WTC11 (cell line): ENCODE measurements at regions not wholly inside any gene's neighbourhood (a gene's known extent, or its start where the extent isn't known, plus 50 kb on each side); places are given as distances from the start of the nearest gene placed in this dataset.

Experiments used
- ATAC-seq: fragments of 200-7000 bp; cut with Tn5 transposase; 2 replicates; pipeline ENCODE4 v1.10.0; 2021; ENCODE audit warnings: mild to moderate bottlenecking, moderate library complexity
- CTCF ChIA-PET: fragments of 300-600 bp; sonication (Branson Sonifier 250); formaldehyde crosslinking; loops from one replicate; lab custom pipeline; 2021; ENCODE audit warnings: antibody characterized with exemption; lab: Charles Lee
- POLR2A ChIA-PET: fragments of 350-600 bp; sonication (Branson Sonifier 250); formaldehyde crosslinking; loops from one replicate; lab custom pipeline; 2021; ENCODE audit warnings: antibody characterized with exemption; lab: Charles Lee
- DNase-seq: peaks from one replicate; pipeline ENCODE4 v3.0.0; 2021; ENCODE audit warnings: low spot score
- H3K27ac Mint-ChIP-seq: 2 replicates; pipeline ENCODE4 v1.8.0; 2021; ENCODE audit warnings: mixed read lengths
- H3K27me3 Mint-ChIP-seq: 2 replicates; pipeline ENCODE4 v1.8.0; 2021; ENCODE audit warnings: low read depth, mild to moderate bottlenecking, moderate library complexity, mixed read lengths
- H3K36me3 Mint-ChIP-seq: 2 replicates; pipeline ENCODE4 v1.8.0; 2021; ENCODE audit warnings: mixed read lengths
- H3K4me1 Mint-ChIP-seq: 2 replicates; pipeline ENCODE4 v1.8.0; 2022; ENCODE audit warnings: mixed read lengths
- H3K4me3 Mint-ChIP-seq: 2 replicates; pipeline ENCODE4 v1.8.0; 2021; ENCODE audit warnings: mild to moderate bottlenecking, moderate library complexity, mixed read lengths
- H3K9me3 Mint-ChIP-seq: 2 replicates; pipeline ENCODE4 v1.8.0; 2021; ENCODE audit warnings: mixed read lengths
- CBFB ChIP-seq: sonication (generic); formaldehyde crosslinking; IDR thresholded peaks from 2 replicates; pipeline ENCODE4 v1.8.1; 2022; ENCODE audit warnings: mild to moderate bottlenecking, low read depth, missing genetic modification reagents
- EMX1 ChIP-seq: fragments of 250-450 bp; sonication (Bioruptor Pico); IDR thresholded peaks from 2 replicates; pipeline ENCODE4 v1.8.0; 2021; ENCODE audit warnings: mild to moderate bottlenecking
- NR2C2 ChIP-seq: sonication (generic); formaldehyde crosslinking; IDR thresholded peaks from 2 replicates; pipeline ENCODE4 v1.8.0; 2022; ENCODE audit warnings: mild to moderate bottlenecking, missing genetic modification reagents
- OVOL2 ChIP-seq: fragments of 250-450 bp; sonication (Bioruptor Pico); IDR thresholded peaks from 2 replicates; pipeline ENCODE4 v1.9.0; 2021; ENCODE audit warnings: mild to moderate bottlenecking, borderline replicate concordance
- ZNF121 ChIP-seq: sonication (generic); formaldehyde crosslinking; IDR thresholded peaks from 2 replicates; pipeline ENCODE4 v1.8.0; 2023; ENCODE audit warnings: missing genetic modification reagents
- ZNF138 ChIP-seq: sonication (generic); formaldehyde crosslinking; conservative IDR thresholded peaks from 2 replicates; pipeline ENCODE4 v1.8.1; 2022; ENCODE audit warnings: mild to moderate bottlenecking, moderate library complexity, missing genetic modification reagents
- ZNF219 ChIP-seq: sonication (generic); formaldehyde crosslinking; IDR thresholded peaks from 2 replicates; pipeline ENCODE4 v1.8.0; 2023; ENCODE audit warnings: missing genetic modification reagents, mild to moderate bottlenecking, borderline replicate concordance
- TF ChIP-seq, protein P1 (sequence below): sonication (generic); formaldehyde crosslinking; IDR thresholded peaks from 2 replicates; pipeline ENCODE4 v1.8.1; 2023; ENCODE audit warnings: mild to moderate bottlenecking, missing genetic modification reagents, borderline replicate concordance
- TF ChIP-seq, protein P2 (sequence below): sonication (generic); formaldehyde crosslinking; conservative IDR thresholded peaks from 2 replicates; pipeline ENCODE4 v1.8.1; 2022; ENCODE audit warnings: mild to moderate bottlenecking, missing genetic modification reagents
- TF ChIP-seq, protein P3 (sequence below): sonication (generic); formaldehyde crosslinking; IDR thresholded peaks from 2 replicates; pipeline ENCODE4 v1.8.1; 2022; ENCODE audit warnings: missing genetic modification reagents, borderline replicate concordance
- TF ChIP-seq, protein P4 (sequence below): fragments of 250-450 bp; sonication (Bioruptor Pico); conservative IDR thresholded peaks from 2 replicates; pipeline ENCODE4 v1.9.0; 2021; ENCODE audit warnings: mild to moderate bottlenecking
- TF ChIP-seq, protein P5 (sequence below): sonication (generic); formaldehyde crosslinking; IDR thresholded peaks from 2 replicates; pipeline ENCODE4 v1.8.1; 2022; ENCODE audit warnings: low read depth, mild to moderate bottlenecking, moderate library complexity, missing genetic modification reagents, borderline replicate concordance
- TF ChIP-seq, protein P6 (sequence below): fragments of 250-450 bp; sonication (Bioruptor Pico); IDR thresholded peaks from 2 replicates; pipeline ENCODE4 v1.9.0; 2021; ENCODE audit warnings: mild to moderate bottlenecking
- TF ChIP-seq, protein P7 (sequence below): fragments of 250-450 bp; sonication (Bioruptor Pico); IDR thresholded peaks from 2 replicates; pipeline ENCODE4 v1.8.0; 2021; ENCODE audit warnings: mild to moderate bottlenecking
- TF ChIP-seq, protein P8 (sequence below): fragments of 250-450 bp; sonication (Bioruptor Pico); IDR thresholded peaks from 2 replicates; pipeline ENCODE4 v1.9.0; 2021; ENCODE audit warnings: moderate library complexity, mild to moderate bottlenecking, inconsistent platforms, borderline replicate concordance
- TF ChIP-seq, protein P9 (sequence below): sonication (generic); formaldehyde crosslinking; IDR thresholded peaks from 2 replicates; pipeline ENCODE4 v1.8.1; 2023; ENCODE audit warnings: mild to moderate bottlenecking, missing genetic modification reagents, moderate library complexity
- TF ChIP-seq, protein P10 (sequence below): sonication (generic); formaldehyde crosslinking; IDR thresholded peaks from 2 replicates; pipeline ENCODE4 v1.8.1; 2022; ENCODE audit warnings: mild to moderate bottlenecking, missing genetic modification reagents, moderate library complexity, borderline replicate concordance

DNA sequence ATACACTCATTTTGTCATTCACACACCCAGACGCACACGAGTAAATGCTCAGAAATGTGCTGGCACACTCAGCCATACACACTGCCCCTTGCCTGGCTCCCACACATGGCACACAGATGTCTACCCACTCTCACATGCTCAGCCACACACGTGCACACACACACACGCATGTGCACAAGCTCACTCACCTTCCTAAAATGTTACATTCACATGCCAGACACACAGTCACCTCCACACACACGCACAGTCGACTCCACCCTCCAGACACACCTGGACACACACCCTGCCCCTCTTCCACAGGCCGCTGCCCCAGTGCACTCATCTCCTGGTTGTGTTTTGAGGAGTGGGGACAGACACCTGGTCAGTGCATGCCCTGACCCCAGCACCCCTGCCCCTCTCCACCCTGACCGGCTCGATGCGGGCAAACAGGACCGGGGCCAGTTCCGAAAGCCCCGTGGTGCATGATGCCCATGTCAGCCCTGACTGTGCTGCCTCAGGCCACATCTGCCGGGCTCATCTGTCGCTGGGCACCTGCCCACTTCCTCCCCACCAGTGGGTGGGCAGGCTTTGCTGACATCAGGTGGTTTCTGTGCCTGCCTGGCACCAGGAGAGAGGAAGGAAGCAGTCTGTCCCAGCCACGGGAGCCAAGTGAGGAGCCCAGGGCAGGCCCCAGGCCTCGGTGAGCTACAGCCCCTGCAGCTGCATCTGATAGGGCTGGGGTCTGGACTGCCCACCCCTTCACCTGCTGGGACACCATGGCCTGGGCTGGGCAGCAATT is 84.9 kb upstream of the ZNF716 start:
- H3K4me3 Mint-ChIP-seq, result no peak overlapping the region
- H3K36me3 Mint-ChIP-seq, result peaks cover 81% of the 10 kb centered on the region
- H3K27me3 Mint-ChIP-seq, result peaks cover 20% of the 10 kb centered on the region
- ChIA-PET POLR2A (no interaction called here), CTCF (no interaction called here)
- peaks cover 68% of the 10 kb centered on the region for H3K9me3 Mint-ChIP-seq
- DNase-seq (no peak), ATAC-seq (no peak)
- no peaks in the 10 kb centered on the region for H3K4me1 Mint-ChIP-seq
- H3K27ac Mint-ChIP-seq, result no peak overlapping the region
- no peak for TF ChIP-seq NR2C2 (CRISPR knock-in tag)
- no peak for TF ChIP-seq ZNF138 (CRISPR knock-in tag)
- TF ChIP-seq, protein P1, sequence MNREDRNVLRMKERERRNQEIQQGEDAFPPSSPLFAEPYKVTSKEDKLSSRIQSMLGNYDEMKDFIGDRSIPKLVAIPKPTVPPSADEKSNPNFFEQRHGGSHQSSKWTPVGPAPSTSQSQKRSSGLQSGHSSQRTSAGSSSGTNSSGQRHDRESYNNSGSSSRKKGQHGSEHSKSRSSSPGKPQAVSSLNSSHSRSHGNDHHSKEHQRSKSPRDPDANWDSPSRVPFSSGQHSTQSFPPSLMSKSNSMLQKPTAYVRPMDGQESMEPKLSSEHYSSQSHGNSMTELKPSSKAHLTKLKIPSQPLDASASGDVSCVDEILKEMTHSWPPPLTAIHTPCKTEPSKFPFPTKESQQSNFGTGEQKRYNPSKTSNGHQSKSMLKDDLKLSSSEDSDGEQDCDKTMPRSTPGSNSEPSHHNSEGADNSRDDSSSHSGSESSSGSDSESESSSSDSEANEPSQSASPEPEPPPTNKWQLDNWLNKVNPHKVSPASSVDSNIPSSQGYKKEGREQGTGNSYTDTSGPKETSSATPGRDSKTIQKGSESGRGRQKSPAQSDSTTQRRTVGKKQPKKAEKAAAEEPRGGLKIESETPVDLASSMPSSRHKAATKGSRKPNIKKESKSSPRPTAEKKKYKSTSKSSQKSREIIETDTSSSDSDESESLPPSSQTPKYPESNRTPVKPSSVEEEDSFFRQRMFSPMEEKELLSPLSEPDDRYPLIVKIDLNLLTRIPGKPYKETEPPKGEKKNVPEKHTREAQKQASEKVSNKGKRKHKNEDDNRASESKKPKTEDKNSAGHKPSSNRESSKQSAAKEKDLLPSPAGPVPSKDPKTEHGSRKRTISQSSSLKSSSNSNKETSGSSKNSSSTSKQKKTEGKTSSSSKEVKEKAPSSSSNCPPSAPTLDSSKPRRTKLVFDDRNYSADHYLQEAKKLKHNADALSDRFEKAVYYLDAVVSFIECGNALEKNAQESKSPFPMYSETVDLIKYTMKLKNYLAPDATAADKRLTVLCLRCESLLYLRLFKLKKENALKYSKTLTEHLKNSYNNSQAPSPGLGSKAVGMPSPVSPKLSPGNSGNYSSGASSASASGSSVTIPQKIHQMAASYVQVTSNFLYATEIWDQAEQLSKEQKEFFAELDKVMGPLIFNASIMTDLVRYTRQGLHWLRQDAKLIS, result no peak
- TF ChIP-seq, protein P2, sequence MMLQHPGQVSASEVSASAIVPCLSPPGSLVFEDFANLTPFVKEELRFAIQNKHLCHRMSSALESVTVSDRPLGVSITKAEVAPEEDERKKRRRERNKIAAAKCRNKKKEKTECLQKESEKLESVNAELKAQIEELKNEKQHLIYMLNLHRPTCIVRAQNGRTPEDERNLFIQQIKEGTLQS (CRISPR knock-in tag), result no peak
- no peak for TF ChIP-seq ZNF219

DNA sequence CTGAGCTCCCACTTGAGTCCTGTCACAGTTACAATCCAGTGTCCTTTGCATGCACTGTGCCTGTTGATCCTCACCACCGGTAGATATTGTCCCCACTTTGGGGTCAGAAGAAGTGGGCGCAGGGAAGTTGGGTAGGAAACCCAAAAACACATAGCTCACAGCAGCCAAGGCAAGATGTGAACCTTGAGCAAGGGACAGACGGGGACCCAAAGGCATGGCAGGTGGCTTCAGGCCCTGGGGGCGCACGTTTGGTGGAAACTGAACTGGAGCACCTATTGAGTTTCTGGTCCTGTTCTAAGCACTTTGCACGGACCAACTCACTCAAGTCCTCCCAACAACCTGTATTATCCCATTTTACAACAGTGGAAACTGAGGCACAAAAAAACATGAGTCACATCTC is 82.8 kb upstream of the ZNF716 start:
- Mint-ChIP-seq H3K27me3 (peaks cover 18% of the 10 kb centered on the region), H3K9me3 (peaks cover 73% of the 10 kb centered on the region), H3K4me1 (no peaks in the 10 kb centered on the region), H3K27ac (no peak overlapping the region), H3K36me3 (peaks cover 81% of the 10 kb centered on the region), H3K4me3 (no peak overlapping the region)
- no peak for DNase-seq
- ATAC-seq, result no peak
- ChIA-PET POLR2A (no interaction called here), CTCF (no interaction called here)
- TF ChIP-seq NR2C2 (CRISPR knock-in tag) (no peak), CBFB (CRISPR knock-in tag) (no peak), EMX1 (CRISPR knock-in tag) (no peak), OVOL2 (CRISPR knock-in tag) (no peak), ZNF121 (CRISPR knock-in tag) (no peak)
- TF ChIP-seq, protein P3, sequence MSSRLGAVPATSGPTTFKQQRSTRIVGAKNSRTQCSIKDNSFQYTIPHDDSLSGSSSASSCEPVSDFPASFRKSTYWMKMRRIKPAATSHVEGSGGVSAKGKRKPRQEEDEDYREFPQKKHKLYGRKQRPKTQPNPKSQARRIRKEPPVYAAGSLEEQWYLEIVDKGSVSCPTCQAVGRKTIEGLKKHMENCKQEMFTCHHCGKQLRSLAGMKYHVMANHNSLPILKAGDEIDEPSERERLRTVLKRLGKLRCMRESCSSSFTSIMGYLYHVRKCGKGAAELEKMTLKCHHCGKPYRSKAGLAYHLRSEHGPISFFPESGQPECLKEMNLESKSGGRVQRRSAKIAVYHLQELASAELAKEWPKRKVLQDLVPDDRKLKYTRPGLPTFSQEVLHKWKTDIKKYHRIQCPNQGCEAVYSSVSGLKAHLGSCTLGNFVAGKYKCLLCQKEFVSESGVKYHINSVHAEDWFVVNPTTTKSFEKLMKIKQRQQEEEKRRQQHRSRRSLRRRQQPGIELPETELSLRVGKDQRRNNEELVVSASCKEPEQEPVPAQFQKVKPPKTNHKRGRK (CRISPR knock-in tag), result no peak
- TF ChIP-seq, protein P4, sequence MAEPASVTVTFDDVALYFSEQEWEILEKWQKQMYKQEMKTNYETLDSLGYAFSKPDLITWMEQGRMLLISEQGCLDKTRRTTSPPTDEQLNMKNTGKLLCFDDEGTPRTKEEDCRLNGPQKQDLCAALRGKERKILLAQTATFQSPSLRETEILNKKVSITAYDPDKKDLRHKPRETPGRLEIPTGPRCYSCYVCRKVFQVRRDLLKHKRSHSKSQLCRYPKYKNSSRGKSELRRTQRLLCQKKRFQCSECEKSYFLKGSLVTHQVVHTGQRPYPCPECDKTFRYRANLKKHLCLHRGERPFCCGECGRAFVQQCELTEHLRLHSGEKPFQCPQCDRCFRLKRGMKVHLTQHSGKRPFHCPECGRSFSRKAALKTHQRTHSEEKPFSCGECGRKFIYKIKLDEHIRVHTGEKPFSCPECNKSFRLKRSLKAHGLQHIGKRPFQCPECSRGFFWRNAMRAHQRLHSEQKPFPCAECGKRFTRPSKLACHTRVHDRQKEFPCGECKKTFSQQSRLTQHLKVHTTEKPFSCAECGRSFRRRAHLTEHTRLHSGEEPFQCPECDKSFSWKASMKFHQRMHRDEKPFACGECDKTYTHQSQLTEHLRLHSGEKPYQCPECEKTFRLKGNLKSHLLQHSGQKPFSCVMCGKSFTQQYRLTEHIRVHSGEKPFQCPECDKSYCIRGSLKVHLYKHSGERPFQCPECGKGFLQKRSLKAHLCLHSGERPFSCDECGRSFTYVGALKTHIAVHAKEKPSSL (CRISPR knock-in tag), result no peak
- TF ChIP-seq, protein P5, sequence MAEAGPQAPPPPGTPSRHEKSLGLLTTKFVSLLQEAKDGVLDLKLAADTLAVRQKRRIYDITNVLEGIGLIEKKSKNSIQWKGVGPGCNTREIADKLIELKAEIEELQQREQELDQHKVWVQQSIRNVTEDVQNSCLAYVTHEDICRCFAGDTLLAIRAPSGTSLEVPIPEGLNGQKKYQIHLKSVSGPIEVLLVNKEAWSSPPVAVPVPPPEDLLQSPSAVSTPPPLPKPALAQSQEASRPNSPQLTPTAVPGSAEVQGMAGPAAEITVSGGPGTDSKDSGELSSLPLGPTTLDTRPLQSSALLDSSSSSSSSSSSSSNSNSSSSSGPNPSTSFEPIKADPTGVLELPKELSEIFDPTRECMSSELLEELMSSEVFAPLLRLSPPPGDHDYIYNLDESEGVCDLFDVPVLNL (CRISPR knock-in tag), result no peak
- TF ChIP-seq, protein P6, sequence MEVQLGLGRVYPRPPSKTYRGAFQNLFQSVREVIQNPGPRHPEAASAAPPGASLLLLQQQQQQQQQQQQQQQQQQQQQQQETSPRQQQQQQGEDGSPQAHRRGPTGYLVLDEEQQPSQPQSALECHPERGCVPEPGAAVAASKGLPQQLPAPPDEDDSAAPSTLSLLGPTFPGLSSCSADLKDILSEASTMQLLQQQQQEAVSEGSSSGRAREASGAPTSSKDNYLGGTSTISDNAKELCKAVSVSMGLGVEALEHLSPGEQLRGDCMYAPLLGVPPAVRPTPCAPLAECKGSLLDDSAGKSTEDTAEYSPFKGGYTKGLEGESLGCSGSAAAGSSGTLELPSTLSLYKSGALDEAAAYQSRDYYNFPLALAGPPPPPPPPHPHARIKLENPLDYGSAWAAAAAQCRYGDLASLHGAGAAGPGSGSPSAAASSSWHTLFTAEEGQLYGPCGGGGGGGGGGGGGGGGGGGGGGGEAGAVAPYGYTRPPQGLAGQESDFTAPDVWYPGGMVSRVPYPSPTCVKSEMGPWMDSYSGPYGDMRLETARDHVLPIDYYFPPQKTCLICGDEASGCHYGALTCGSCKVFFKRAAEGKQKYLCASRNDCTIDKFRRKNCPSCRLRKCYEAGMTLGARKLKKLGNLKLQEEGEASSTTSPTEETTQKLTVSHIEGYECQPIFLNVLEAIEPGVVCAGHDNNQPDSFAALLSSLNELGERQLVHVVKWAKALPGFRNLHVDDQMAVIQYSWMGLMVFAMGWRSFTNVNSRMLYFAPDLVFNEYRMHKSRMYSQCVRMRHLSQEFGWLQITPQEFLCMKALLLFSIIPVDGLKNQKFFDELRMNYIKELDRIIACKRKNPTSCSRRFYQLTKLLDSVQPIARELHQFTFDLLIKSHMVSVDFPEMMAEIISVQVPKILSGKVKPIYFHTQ (CRISPR knock-in tag), result no peak
- TF ChIP-seq, protein P7, sequence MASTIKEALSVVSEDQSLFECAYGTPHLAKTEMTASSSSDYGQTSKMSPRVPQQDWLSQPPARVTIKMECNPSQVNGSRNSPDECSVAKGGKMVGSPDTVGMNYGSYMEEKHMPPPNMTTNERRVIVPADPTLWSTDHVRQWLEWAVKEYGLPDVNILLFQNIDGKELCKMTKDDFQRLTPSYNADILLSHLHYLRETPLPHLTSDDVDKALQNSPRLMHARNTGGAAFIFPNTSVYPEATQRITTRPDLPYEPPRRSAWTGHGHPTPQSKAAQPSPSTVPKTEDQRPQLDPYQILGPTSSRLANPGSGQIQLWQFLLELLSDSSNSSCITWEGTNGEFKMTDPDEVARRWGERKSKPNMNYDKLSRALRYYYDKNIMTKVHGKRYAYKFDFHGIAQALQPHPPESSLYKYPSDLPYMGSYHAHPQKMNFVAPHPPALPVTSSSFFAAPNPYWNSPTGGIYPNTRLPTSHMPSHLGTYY (CRISPR knock-in tag), result no peak
- TF ChIP-seq, protein P8, sequence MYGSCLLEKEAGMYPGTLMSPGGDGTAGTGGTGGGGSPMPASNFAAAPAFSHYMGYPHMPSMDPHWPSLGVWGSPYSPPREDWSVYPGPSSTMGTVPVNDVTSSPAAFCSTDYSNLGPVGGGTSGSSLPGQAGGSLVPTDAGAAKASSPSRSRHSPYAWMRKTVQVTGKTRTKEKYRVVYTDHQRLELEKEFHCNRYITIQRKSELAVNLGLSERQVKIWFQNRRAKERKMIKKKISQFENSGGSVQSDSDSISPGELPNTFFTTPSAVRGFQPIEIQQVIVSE (CRISPR knock-in tag), result no peak
- TF ChIP-seq, protein P9, sequence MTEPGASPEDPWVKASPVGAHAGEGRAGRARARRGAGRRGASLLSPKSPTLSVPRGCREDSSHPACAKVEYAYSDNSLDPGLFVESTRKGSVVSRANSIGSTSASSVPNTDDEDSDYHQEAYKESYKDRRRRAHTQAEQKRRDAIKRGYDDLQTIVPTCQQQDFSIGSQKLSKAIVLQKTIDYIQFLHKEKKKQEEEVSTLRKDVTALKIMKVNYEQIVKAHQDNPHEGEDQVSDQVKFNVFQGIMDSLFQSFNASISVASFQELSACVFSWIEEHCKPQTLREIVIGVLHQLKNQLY (CRISPR knock-in tag), result no peak
- TF ChIP-seq, protein P10, sequence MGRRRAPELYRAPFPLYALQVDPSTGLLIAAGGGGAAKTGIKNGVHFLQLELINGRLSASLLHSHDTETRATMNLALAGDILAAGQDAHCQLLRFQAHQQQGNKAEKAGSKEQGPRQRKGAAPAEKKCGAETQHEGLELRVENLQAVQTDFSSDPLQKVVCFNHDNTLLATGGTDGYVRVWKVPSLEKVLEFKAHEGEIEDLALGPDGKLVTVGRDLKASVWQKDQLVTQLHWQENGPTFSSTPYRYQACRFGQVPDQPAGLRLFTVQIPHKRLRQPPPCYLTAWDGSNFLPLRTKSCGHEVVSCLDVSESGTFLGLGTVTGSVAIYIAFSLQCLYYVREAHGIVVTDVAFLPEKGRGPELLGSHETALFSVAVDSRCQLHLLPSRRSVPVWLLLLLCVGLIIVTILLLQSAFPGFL (CRISPR knock-in tag), result no peak
